ENCODE measurements at regions not wholly inside any gene's neighbourhood (a gene's known extent, or its start where the extent isn't known, plus 50 kb on each side); places are given as distances from the start of the nearest gene placed in this dataset.

DNA sequence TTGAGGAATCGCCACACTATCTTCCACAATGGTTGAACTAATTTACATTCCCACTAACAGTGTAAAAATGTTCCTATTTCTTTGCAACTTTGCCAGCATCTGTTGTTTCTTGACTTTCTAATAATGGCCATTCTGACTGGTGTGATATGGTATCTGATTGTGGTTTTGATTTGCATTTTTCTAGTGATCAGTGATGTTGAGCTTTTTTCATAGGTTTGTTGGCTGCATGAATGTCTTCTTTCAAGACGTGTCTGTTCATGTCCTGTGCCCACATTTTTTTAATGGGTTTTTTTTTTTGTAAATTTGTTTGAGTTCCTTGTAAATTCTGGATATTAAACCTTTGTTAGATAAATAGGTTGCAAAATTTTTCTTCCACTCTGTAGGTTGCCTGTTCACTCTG lies 615.9 kb downstream of the SEMA5A start:
- ChIA-PET POLR2A (no interaction called here), CTCF (interaction anchor here (0.7 kb wide), 1 partner anchor 198 kb away, joined by 5 read pairs; no protein-coding TSS in a partner anchor)
- no peaks in the 10 kb centered on the region for H3K27me3 ChIP-seq (ENCODE audit: control insufficient read depth, insufficient read depth, low read length)
- H3K9me3 ChIP-seq (ENCODE audit: control insufficient read depth, insufficient read depth, low read length): no peaks in the 10 kb centered on the region; the same call in 1 of the 2 replicates
- no peak for DNase-seq (ENCODE audit: low read depth, low spot score)
- TF ChIP-seq, protein P1, sequence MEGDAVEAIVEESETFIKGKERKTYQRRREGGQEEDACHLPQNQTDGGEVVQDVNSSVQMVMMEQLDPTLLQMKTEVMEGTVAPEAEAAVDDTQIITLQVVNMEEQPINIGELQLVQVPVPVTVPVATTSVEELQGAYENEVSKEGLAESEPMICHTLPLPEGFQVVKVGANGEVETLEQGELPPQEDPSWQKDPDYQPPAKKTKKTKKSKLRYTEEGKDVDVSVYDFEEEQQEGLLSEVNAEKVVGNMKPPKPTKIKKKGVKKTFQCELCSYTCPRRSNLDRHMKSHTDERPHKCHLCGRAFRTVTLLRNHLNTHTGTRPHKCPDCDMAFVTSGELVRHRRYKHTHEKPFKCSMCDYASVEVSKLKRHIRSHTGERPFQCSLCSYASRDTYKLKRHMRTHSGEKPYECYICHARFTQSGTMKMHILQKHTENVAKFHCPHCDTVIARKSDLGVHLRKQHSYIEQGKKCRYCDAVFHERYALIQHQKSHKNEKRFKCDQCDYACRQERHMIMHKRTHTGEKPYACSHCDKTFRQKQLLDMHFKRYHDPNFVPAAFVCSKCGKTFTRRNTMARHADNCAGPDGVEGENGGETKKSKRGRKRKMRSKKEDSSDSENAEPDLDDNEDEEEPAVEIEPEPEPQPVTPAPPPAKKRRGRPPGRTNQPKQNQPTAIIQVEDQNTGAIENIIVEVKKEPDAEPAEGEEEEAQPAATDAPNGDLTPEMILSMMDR (IDR thresholded peaks at IDR 0.05; ENCODE audit: low read depth, low read length): no peak
- H3K4me3 ChIP-seq (ENCODE audit: low read depth, low read length): no peak overlapping the region
- no peak overlapping the region for H3K27ac ChIP-seq (ENCODE audit: low read depth, low read length)

GRCh38 chr5:8934455-8934854 lies 611.4 kb downstream of the SEMA5A start:
- no peaks in the 10 kb centered on the region for H3K9me3 ChIP-seq (ENCODE audit: control insufficient read depth, insufficient read depth, low read length)
- H3K27me3 ChIP-seq (ENCODE audit: control insufficient read depth, insufficient read depth, low read length): no peaks in the 10 kb centered on the region
- no peak overlapping the region for H3K4me3 ChIP-seq (ENCODE audit: low read depth, low read length)
- POLR2A ChIA-PET: no interaction called here
- no peak overlapping the region for H3K27ac ChIP-seq (ENCODE audit: low read depth, low read length)
- DNase-seq (ENCODE audit: low read depth, low spot score): no peak
- CTCF ChIA-PET: interaction anchor here (0.6 kb wide), 1 partner anchor 27 kb away, joined by 3 read pairs; no protein-coding TSS in a partner anchor
- TF ChIP-seq, protein P1 (IDR thresholded peaks at IDR 0.05; ENCODE audit: low read depth, low read length): no peak

DNA sequence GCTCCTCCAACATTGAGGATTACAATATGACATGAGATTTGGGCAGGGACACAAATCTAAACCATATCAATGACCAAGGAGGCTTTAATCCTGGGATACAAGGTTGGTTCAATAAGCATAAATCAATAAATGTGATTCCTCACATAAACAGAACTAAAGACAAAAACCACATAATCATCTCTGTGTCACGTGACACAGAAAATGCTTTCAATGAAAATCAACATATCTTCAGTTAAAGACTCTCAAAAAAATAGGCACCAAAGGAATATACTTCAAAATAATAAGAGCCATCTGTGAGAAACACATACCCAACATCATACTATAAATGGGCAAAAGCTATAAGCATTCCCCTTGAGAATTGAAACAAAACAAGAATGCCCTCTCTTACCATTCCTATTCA lies 604.9 kb downstream of the SEMA5A start:
- no peaks in the 10 kb centered on the region for H3K27me3 ChIP-seq (ENCODE audit: control insufficient read depth, insufficient read depth, low read length)
- ChIA-PET CTCF (no interaction called here), POLR2A (no interaction called here)
- H3K4me3 ChIP-seq (ENCODE audit: low read depth, low read length): no peak overlapping the region
- no peak overlapping the region for H3K27ac ChIP-seq (ENCODE audit: low read depth, low read length)
- H3K9me3 ChIP-seq (ENCODE audit: control insufficient read depth, insufficient read depth, low read length): no peaks in the 10 kb centered on the region; the same call in 1 of the 2 replicates
- DNase-seq (ENCODE audit: low read depth, low spot score): no peak
- TF ChIP-seq, protein P1 (IDR thresholded peaks at IDR 0.05; ENCODE audit: low read depth, low read length): no peak

GRCh38 chr5:8943301-8943700 lies 602.6 kb downstream of the SEMA5A start:
- POLR2A ChIA-PET: no interaction called here
- no peaks in the 10 kb centered on the region for H3K27me3 ChIP-seq (ENCODE audit: control insufficient read depth, insufficient read depth, low read length)
- H3K4me3 ChIP-seq (ENCODE audit: low read depth, low read length): no peak overlapping the region
- DNase-seq (ENCODE audit: low read depth, low spot score): no peak
- no peak overlapping the region for H3K27ac ChIP-seq (ENCODE audit: low read depth, low read length)
- CTCF ChIA-PET: no interaction called here
- TF ChIP-seq, protein P1 (IDR thresholded peaks at IDR 0.05; ENCODE audit: low read depth, low read length): no peak
- no peaks in the 10 kb centered on the region; the same call in 1 of the 2 replicates for H3K9me3 ChIP-seq (ENCODE audit: control insufficient read depth, insufficient read depth, low read length)

GRCh38 chr5:8944005-8944404 lies 601.9 kb downstream of the SEMA5A start:
- DNase-seq (ENCODE audit: low read depth, low spot score): no peak
- Histone ChIP-seq H3K27me3 (ENCODE audit: control insufficient read depth, insufficient read depth, low read length) (no peaks in the 10 kb centered on the region), H3K9me3 (ENCODE audit: control insufficient read depth, insufficient read depth, low read length) (no peaks in the 10 kb centered on the region; the same call in 1 of the 2 replicates), H3K27ac (ENCODE audit: low read depth, low read length) (no peak overlapping the region), H3K4me3 (ENCODE audit: low read depth, low read length) (no peak overlapping the region)
- TF ChIP-seq, protein P1 (IDR thresholded peaks at IDR 0.05; ENCODE audit: low read depth, low read length): no peak
- ChIA-PET CTCF (no interaction called here), POLR2A (no interaction called here)

All from AG04450 (cell line).